GM12878 (cell line): ENCODE measurements at regions not wholly inside any gene's neighbourhood (a gene's known extent, or its start where the extent isn't known, plus 50 kb on each side); places are given as distances from the start of the nearest gene placed in this dataset.

ENCODE experiments used
- ATAC-seq: fragments of 200-7000 bp; cut with Tn5 transposase; 3 replicates; pipeline ENCODE4 v1.9.1; 2020; ENCODE audit warnings: mild to moderate bottlenecking, moderate library complexity
- BruUV-seq: library from RNA; stranded (reverse); fragments of 400-500 nt; replicated peaks from 2 replicates; lab custom pipeline; 2021; lab: Mats Ljungman, UMichigan
- CTCF ChIA-PET: fragments of 300-600 bp; sonication (Branson Sonifier 250); formaldehyde crosslinking; extraction: SDS; loops from one replicate; lab custom pipeline; 2021; ENCODE audit warnings: inconsistent platforms; lab: Yijun Ruan, JAX
- POLR2A ChIA-PET: fragments of 350-600 bp; formaldehyde crosslinking; extraction: SDS; loops from one replicate; lab custom pipeline; 2021; ENCODE audit warnings: inconsistent platforms; lab: Charles Lee
- RAD21 ChIA-PET: fragments of 300-600 bp; sonication (Branson Sonifier 250); formaldehyde crosslinking; loops from one replicate; lab custom pipeline; 2023; ENCODE audit warnings: antibody characterized with exemption; ENCODE audit not compliant: unreplicated experiment; lab: Charles Lee
- SMC1A ChIA-PET: fragments of 300-600 bp; sonication (Branson Sonifier 250); formaldehyde crosslinking; loops from one replicate; lab custom pipeline; 2023; ENCODE audit not compliant: unreplicated experiment, uncharacterized antibody; lab: Charles Lee
- DNase-seq: peaks from one replicate; pipeline ENCODE4 v3.0.0-alpha.2; 2011; ENCODE audit warnings: low read depth, low spot score
- FAIRE-seq: peaks from 3 replicates; lab custom pipeline; 2011; peaks lifted over from hg19 to GRCh38; lab: Jason Lieb, UNC
- H2AFZ ChIP-seq: 2 replicates; pipeline ENCODE4 v1.6.0; 2011; ENCODE audit warnings: low read depth, low read length, control low read depth; ENCODE audit not compliant: control insufficient read depth
- H3K27ac ChIP-seq: 2 replicates; pipeline ENCODE4 v1.5.1; 2011; ENCODE audit warnings: control low read depth; ENCODE audit not compliant: control insufficient read depth, insufficient read depth
- H3K27me3 ChIP-seq, 2 experiments: replicated peaks in 1 of 2; 2 replicates each; pipeline versions ENCODE4 v1.6.0 to v1.6.1; 2011; ENCODE audit warnings: low read length in 1 of 2; ENCODE audit not compliant: control insufficient read depth in 2 of 2, insufficient read depth in 2 of 2
- H3K36me3 ChIP-seq, 2 experiments: 2 replicates each; pipeline ENCODE4 v1.5.1; 2011; ENCODE audit warnings: low read length in 1 of 2; ENCODE audit not compliant: control insufficient read depth in 2 of 2, insufficient read depth in 2 of 2
- H3K4me1 ChIP-seq: 2 replicates; pipeline ENCODE4 v1.6.1; 2011; ENCODE audit warnings: mild to moderate bottlenecking, low read length, moderate library complexity, mixed read lengths; ENCODE audit not compliant: control insufficient read depth, insufficient read depth
- H3K4me2 ChIP-seq: 2 replicates; pipeline ENCODE4 v1.6.0; 2011; ENCODE audit warnings: control low read depth; ENCODE audit not compliant: control insufficient read depth, insufficient read depth
- H3K4me3 ChIP-seq: fragments of 200-600 bp; sonication (generic); 2 replicates; pipeline ENCODE4 v1.5.1; 2016
- H3K79me2 ChIP-seq: 2 replicates; pipeline ENCODE4 v1.6.0; 2011; ENCODE audit warnings: low read length; ENCODE audit not compliant: control insufficient read depth, insufficient read depth
- H3K9ac ChIP-seq: 2 replicates; pipeline ENCODE4 v1.8.0; 2011; ENCODE audit warnings: low read length, control low read depth, mixed read lengths; ENCODE audit not compliant: control insufficient read depth, insufficient read depth
- H3K9me3 ChIP-seq: replicated peaks from 3 replicates; pipeline ENCODE4 v1.5.1; 2011; ENCODE audit warnings: mild to moderate bottlenecking, low read length; ENCODE audit not compliant: control insufficient read depth, insufficient read depth
- H4K20me1 ChIP-seq: 2 replicates; pipeline ENCODE4 v1.6.0; 2011; ENCODE audit not compliant: control insufficient read depth, insufficient read depth
- BCL3 ChIP-seq: IDR thresholded peaks from 2 replicates; pipeline ENCODE4 v1.6.1; 2011; ENCODE audit warnings: borderline replicate concordance, low read depth, mild to moderate bottlenecking, moderate library complexity, low read length; ENCODE audit not compliant: insufficient read depth, poor library complexity, severe bottlenecking
- POLR2A ChIP-seq: IDR thresholded peaks from 2 replicates; pipeline ENCODE4 v1.6.1; 2011; ENCODE audit warnings: low read depth, mild to moderate bottlenecking, low read length
- TCF12 ChIP-seq: IDR thresholded peaks from 2 replicates; pipeline ENCODE4 v1.6.1; 2011; ENCODE audit warnings: low read depth, mild to moderate bottlenecking, low read length
- TCF7 ChIP-seq: IDR thresholded peaks from 2 replicates; pipeline ENCODE4 v1.6.1; 2014; ENCODE audit warnings: antibody characterized with exemption, borderline replicate concordance
- ZNF622 ChIP-seq: fragments of 450-650 bp; IDR thresholded peaks from 2 replicates; pipeline ENCODE4 v1.6.1; 2017; ENCODE audit warnings: mild to moderate bottlenecking, inconsistent platforms
- WGBS: methylation state at CpG from one replicate; pipeline ENCODE4 v1.1.6; 2016; ENCODE audit warnings: low lambda C conversion rate; ENCODE audit not compliant: insufficient replicate concordance, insufficient coverage; ENCODE audit errors: missing lambda C conversion rate; 5-methylcytosine and 5-hydroxymethylcytosine counted together
- in situ Hi-C: fragments of 300-500 bp; cut with MboI; formaldehyde crosslinking; loops from 9 replicates; pipeline ENCODE4 v1.14.3; 2018; ENCODE audit warnings: mixed read lengths
- intact Hi-C: fragments of 100-400 bp; cut with micrococcal nuclease; formaldehyde crosslinking; loops from one replicate; pipeline ENCODE4 v1.14.2; 2022; ENCODE audit not compliant: unreplicated experiment

GRCh38 chr2:151002959-151003600 is 258.6 kb downstream of the RBM43 start:
- no peak for FAIRE-seq
- Histone ChIP-seq H3K9me3 (no peaks in the 10 kb centered on the region), H2AFZ (no peak overlapping the region), H3K9ac (no peak overlapping the region), H3K4me2 (no peak overlapping the region), H3K4me3 (no peak overlapping the region), H3K27me3 (no peaks in the 10 kb centered on the region), H4K20me1 (no peaks in the 10 kb centered on the region), H3K4me1 (no peaks in the 10 kb centered on the region), H3K36me3 (no peaks in the 10 kb centered on the region), H3K27ac (no peak overlapping the region), H3K79me2 (no peaks in the 10 kb centered on the region)
- in situ Hi-C loops = no loop called here
- ChIA-PET POLR2A (no interaction called here), CTCF (no interaction called here), RAD21 (no interaction called here), SMC1A (no interaction called here)
- TF ChIP-seq TCF7 (no peak), POLR2A (no peak)
- WGBS = 77% methylated on average over 5 of the region's 5 CpGs
- ATAC-seq = no peak
- no peak for DNase-seq
- BruUV-seq = no TSS peak
- intact Hi-C loops = no loop called here

- TF ChIP-seq BCL3 (no peak), TCF12 (no peak), ZNF622 (no peak)
- no peak for ATAC-seq
- H3K4me3 ChIP-seq = no peak overlapping the region
- SMC1A ChIA-PET = no interaction called here
- no peaks in the 10 kb centered on the region for H3K36me3 ChIP-seq
- H3K9me3 ChIP-seq = no peaks in the 10 kb centered on the region
- H3K4me2 ChIP-seq = no peak overlapping the region
- intact Hi-C loops = no loop called here
- POLR2A ChIA-PET = no interaction called here
- no peak overlapping the region for H2AFZ ChIP-seq
- WGBS = 44% methylated on average over 7 of the region's 7 CpGs
- H3K79me2 ChIP-seq = no peaks in the 10 kb centered on the region
- no peak overlapping the region for H3K9ac ChIP-seq
- no peak overlapping the region for H3K27ac ChIP-seq
- no peaks in the 10 kb centered on the region for H3K4me1 ChIP-seq
- RAD21 ChIA-PET = no interaction called here
- no peak for DNase-seq
- H3K27me3 ChIP-seq = no peaks in the 10 kb centered on the region
- FAIRE-seq = no peak
- no TSS peak for BruUV-seq
- no peaks in the 10 kb centered on the region for H4K20me1 ChIP-seq
- in situ Hi-C loops = no loop called here
- CTCF ChIA-PET = interaction anchor here (1.1 to 1.7 kb wide), 3 partner anchors 9 to 14 kb away, joined by 3 read pairs; no protein-coding TSS in a partner anchor
Measured at GRCh38 chr2:150997702-150998440, 263.8 kb downstream of the RBM43 start.
